Epithelial cell of esophagus (primary cell): ENCODE measurements at regions not wholly inside any gene's neighbourhood (a gene's known extent, or its start where the extent isn't known, plus 50 kb on each side); places are given as distances from the start of the nearest gene placed in this dataset.
A peak's percentile ranks its signal among the peaks of the same experiment; 100 is the strongest.

Source experiments
- DNase-seq: peaks from one replicate; pipeline ENCODE4 v3.0.0; 2010; ENCODE audit warnings: low read depth
- H3K4me3 ChIP-seq: 2 replicates; pipeline ENCODE4 v1.5.1; 2011; ENCODE audit warnings: mild to moderate bottlenecking, low read length, control low read depth
- TF ChIP-seq, protein P1 (sequence below): IDR thresholded peaks from 2 replicates; pipeline ENCODE4 v1.5.1; 2011; ENCODE audit warnings: low read depth, mild to moderate bottlenecking, low read length, control low read depth, inconsistent platforms; ENCODE audit not compliant: insufficient read depth; ENCODE audit errors: missing control alignments

GRCh38 chr5:5005353-5005752 lies 134.8 kb upstream of the ADAMTS16 start:
- no peak overlapping the region for H3K4me3 ChIP-seq
- DNase-seq, result peak; percentile 8
- TF ChIP-seq, protein P1, sequence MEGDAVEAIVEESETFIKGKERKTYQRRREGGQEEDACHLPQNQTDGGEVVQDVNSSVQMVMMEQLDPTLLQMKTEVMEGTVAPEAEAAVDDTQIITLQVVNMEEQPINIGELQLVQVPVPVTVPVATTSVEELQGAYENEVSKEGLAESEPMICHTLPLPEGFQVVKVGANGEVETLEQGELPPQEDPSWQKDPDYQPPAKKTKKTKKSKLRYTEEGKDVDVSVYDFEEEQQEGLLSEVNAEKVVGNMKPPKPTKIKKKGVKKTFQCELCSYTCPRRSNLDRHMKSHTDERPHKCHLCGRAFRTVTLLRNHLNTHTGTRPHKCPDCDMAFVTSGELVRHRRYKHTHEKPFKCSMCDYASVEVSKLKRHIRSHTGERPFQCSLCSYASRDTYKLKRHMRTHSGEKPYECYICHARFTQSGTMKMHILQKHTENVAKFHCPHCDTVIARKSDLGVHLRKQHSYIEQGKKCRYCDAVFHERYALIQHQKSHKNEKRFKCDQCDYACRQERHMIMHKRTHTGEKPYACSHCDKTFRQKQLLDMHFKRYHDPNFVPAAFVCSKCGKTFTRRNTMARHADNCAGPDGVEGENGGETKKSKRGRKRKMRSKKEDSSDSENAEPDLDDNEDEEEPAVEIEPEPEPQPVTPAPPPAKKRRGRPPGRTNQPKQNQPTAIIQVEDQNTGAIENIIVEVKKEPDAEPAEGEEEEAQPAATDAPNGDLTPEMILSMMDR, result no peak

- TF ChIP-seq, protein P1, result no peak
- no peak overlapping the region for H3K4me3 ChIP-seq
- no peak for DNase-seq
Measured at GRCh38 chr5:5006548-5006947, 133.6 kb upstream of the ADAMTS16 start.

DNA sequence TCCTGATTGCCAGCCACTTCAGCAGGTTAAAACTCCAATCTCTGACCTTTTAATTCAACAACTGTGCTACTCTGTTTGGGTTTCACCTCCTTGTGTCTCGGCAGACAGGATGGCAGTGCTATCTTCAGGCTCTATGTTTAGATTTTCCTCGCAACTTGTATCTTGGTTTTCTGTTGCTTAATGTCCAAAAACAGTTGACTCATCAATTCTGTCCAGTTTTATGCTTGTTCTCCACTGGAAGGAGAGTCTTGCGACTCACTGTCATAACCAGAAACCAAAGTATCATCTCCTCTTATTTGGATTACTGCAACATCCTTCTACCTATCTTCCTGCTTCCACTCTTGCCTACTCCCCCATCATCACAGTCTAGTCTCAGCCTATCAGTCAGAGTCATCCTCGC lies 130.9 kb upstream of the ADAMTS16 start:
- no peak overlapping the region for H3K4me3 ChIP-seq
- TF ChIP-seq, protein P1, result no peak
- DNase-seq, result no peak

DNA sequence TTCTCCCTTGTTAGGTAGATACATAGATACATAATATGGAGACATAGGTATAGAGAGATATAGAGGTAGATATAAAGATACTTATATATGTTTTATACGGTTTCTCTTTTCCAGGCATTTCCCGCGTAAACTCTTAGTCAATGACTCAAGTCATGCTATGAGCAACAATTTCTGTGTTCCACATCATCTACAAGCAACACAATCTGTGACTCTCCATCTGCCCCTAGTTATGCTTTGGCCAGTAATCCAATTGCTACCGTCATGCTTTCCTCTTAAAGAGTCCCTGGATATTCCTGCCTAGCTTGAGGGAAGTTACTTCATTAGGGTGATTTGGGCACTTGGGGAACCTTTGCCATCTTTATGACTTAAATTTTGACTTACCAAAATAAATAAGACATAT lies 129.0 kb upstream of the ADAMTS16 start:
- H3K4me3 ChIP-seq, result no peak overlapping the region
- DNase-seq, result no peak
- TF ChIP-seq, protein P1, result no peak

- no peak overlapping the region for H3K4me3 ChIP-seq
- TF ChIP-seq, protein P1, result no peak
- peak; percentile 7 for DNase-seq
Measured at GRCh38 chr5:5014586-5015235, 125.4 kb upstream of the ADAMTS16 start.

- TF ChIP-seq, protein P1, result no peak
- DNase-seq, result no peak
- H3K4me3 ChIP-seq, result no peak overlapping the region
Measured at GRCh38 chr5:5017827-5018577, 122.1 kb upstream of the ADAMTS16 start.
